Adipocyte (in vitro differentiated cells): ENCODE measurements at regions not wholly inside any gene's neighbourhood (a gene's known extent, or its start where the extent isn't known, plus 50 kb on each side); places are given as distances from the start of the nearest gene placed in this dataset.
"Not testable (repeated sequence)": the region's sequence is repeated elsewhere in the genome, so short reads cannot be mapped to it uniquely, and the experiment has no call there.

Source experiments
- DNase-seq: peaks from one replicate; pipeline ENCODE4 v3.0.0-alpha.2; 2015; ENCODE audit warnings: low read depth
- H3K27me3 ChIP-seq: replicated peaks from 2 replicates; pipeline ENCODE4 v1.7.0; 2013; ENCODE audit warnings: mild to moderate bottlenecking, low read length, moderate library complexity; ENCODE audit not compliant: control insufficient read depth, insufficient read depth
- H3K36me3 ChIP-seq: 2 replicates; pipeline ENCODE4 v1.7.0; 2013; ENCODE audit warnings: low read length, mild to moderate bottlenecking, moderate library complexity; ENCODE audit not compliant: control insufficient read depth, insufficient read depth, severe bottlenecking
- H3K4me1 ChIP-seq: 2 replicates; pipeline ENCODE4 v1.7.0; 2013; ENCODE audit warnings: mild to moderate bottlenecking, low read length, moderate library complexity; ENCODE audit not compliant: control insufficient read depth, insufficient read depth
- H3K4me3 ChIP-seq: 2 replicates; pipeline ENCODE4 v1.7.0; 2013; ENCODE audit warnings: mild to moderate bottlenecking, low read length, moderate library complexity
- H3K9ac ChIP-seq: 2 replicates; pipeline ENCODE4 v1.7.0; 2013; ENCODE audit warnings: mild to moderate bottlenecking, low read length, moderate library complexity
- H3K9me3 ChIP-seq: 2 replicates; pipeline ENCODE4 v1.7.0; 2013; ENCODE audit warnings: mild to moderate bottlenecking, low read length, moderate library complexity; ENCODE audit not compliant: control insufficient read depth

- DNase-seq, result no peak
- no peaks in the 10 kb centered on the region for H3K9me3 ChIP-seq
- H3K9ac ChIP-seq, result no peak overlapping the region
- H3K27me3 ChIP-seq, result no peaks in the 10 kb centered on the region
- H3K4me1 ChIP-seq, result no peaks in the 10 kb centered on the region
- no peaks in the 10 kb centered on the region for H3K36me3 ChIP-seq
- H3K4me3 ChIP-seq, result no peak overlapping the region
These were observed 787.7 kb upstream of the CDH6 start for GRCh38 chr5:30405821-30406220.

- Histone ChIP-seq H3K36me3 (no peaks in the 10 kb centered on the region), H3K4me1 (no peaks in the 10 kb centered on the region), H3K27me3 (no peaks in the 10 kb centered on the region), H3K4me3 (no peak overlapping the region), H3K9ac (no peak overlapping the region), H3K9me3 (no peaks in the 10 kb centered on the region)
- DNase-seq, result peak; percentile 47
These were observed 791.9 kb upstream of the CDH6 start for GRCh38 chr5:30401479-30402058.

GRCh38 chr5:30398423-30398822 is 795.1 kb upstream of the CDH6 start:
- no peaks in the 10 kb centered on the region for H3K36me3 ChIP-seq

GRCh38 chr5:30392897-30393296 is 800.6 kb upstream of the CDH6 start:
- no peak for DNase-seq
- no peaks in the 10 kb centered on the region for H3K4me1 ChIP-seq
- no peak overlapping the region for H3K4me3 ChIP-seq

More at GRCh38 chr5:30398423-30398822, 795.1 kb upstream of the CDH6 start:
- no peak for DNase-seq
- H3K4me3 ChIP-seq, result no peak overlapping the region
- no peaks in the 10 kb centered on the region for H3K27me3 ChIP-seq
- no peaks in the 10 kb centered on the region for H3K9me3 ChIP-seq
- no peaks in the 10 kb centered on the region for H3K4me1 ChIP-seq
- no peak overlapping the region for H3K9ac ChIP-seq

GRCh38 chr5:30390095-30390494 is 803.4 kb upstream of the CDH6 start:
- Histone ChIP-seq H3K4me1 (no peaks in the 10 kb centered on the region), H3K27me3 (no peaks in the 10 kb centered on the region), H3K4me3 (no peak overlapping the region), H3K9ac (no peak overlapping the region), H3K36me3 (no peaks in the 10 kb centered on the region), H3K9me3 (no peaks in the 10 kb centered on the region)
- DNase-seq, result no peak

More at GRCh38 chr5:30392897-30393296, 800.6 kb upstream of the CDH6 start:
- H3K27me3 ChIP-seq, result no peaks in the 10 kb centered on the region
- no peaks in the 10 kb centered on the region for H3K36me3 ChIP-seq
- no peaks in the 10 kb centered on the region for H3K9me3 ChIP-seq
- no peak overlapping the region for H3K9ac ChIP-seq

GRCh38 chr5:30387974-30388632 is 805.4 kb upstream of the CDH6 start:
- H3K4me3 ChIP-seq, result no peak overlapping the region
- H3K36me3 ChIP-seq, result no peaks in the 10 kb centered on the region
- no peak overlapping the region for H3K9ac ChIP-seq
- no peak for DNase-seq
- H3K9me3 ChIP-seq, result no peaks in the 10 kb centered on the region
- no peaks in the 10 kb centered on the region for H3K4me1 ChIP-seq
- H3K27me3 ChIP-seq, result no peaks in the 10 kb centered on the region

- no peak overlapping the region for H3K9ac ChIP-seq
- H3K36me3 ChIP-seq, result no peaks in the 10 kb centered on the region
- no peak overlapping the region for H3K4me3 ChIP-seq
These were observed 807.7 kb upstream of the CDH6 start for GRCh38 chr5:30385754-30386153.

GRCh38 chr5:30384171-30384570 is 809.3 kb upstream of the CDH6 start:
- no peak overlapping the region for H3K4me3 ChIP-seq
- no peaks in the 10 kb centered on the region for H3K4me1 ChIP-seq
- no peak overlapping the region for H3K9ac ChIP-seq
- no peaks in the 10 kb centered on the region for H3K36me3 ChIP-seq
- H3K27me3 ChIP-seq, result no peaks in the 10 kb centered on the region
- H3K9me3 ChIP-seq, result no peaks in the 10 kb centered on the region
- DNase-seq, result no peak

More at GRCh38 chr5:30385754-30386153, 807.7 kb upstream of the CDH6 start:
- Histone ChIP-seq H3K27me3 (no peaks in the 10 kb centered on the region), H3K9me3 (no peaks in the 10 kb centered on the region), H3K4me1 (no peaks in the 10 kb centered on the region)
- no peak for DNase-seq

GRCh38 chr5:30380228-30380627 is 813.3 kb upstream of the CDH6 start:
- Histone ChIP-seq H3K9me3 (no peaks in the 10 kb centered on the region), H3K9ac (no peak overlapping the region), H3K36me3 (no peaks in the 10 kb centered on the region), H3K27me3 (no peaks in the 10 kb centered on the region), H3K4me1 (no peaks in the 10 kb centered on the region), H3K4me3 (no peak overlapping the region)
- no peak for DNase-seq

- H3K9ac ChIP-seq, result no peak overlapping the region
- no peaks in the 10 kb centered on the region for H3K36me3 ChIP-seq
- no peaks in the 10 kb centered on the region for H3K4me1 ChIP-seq
- H3K9me3 ChIP-seq, result no peaks in the 10 kb centered on the region
- no peak for DNase-seq
- no peaks in the 10 kb centered on the region for H3K27me3 ChIP-seq
- H3K4me3 ChIP-seq, result no peak overlapping the region
These were observed 816.6 kb upstream of the CDH6 start for GRCh38 chr5:30376848-30377247.

GRCh38 chr5:30368064-30368463 is 825.4 kb upstream of the CDH6 start:
- H3K9ac ChIP-seq, result no peak overlapping the region
- no peaks in the 10 kb centered on the region for H3K27me3 ChIP-seq
- no peaks in the 10 kb centered on the region for H3K36me3 ChIP-seq
- H3K4me1 ChIP-seq, result no peaks in the 10 kb centered on the region
- no peak for DNase-seq
- no peak overlapping the region for H3K4me3 ChIP-seq
- no peaks in the 10 kb centered on the region for H3K9me3 ChIP-seq

GRCh38 chr5:30365031-30365430 is 828.5 kb upstream of the CDH6 start:
- H3K9me3 ChIP-seq, H3K9ac ChIP-seq, H3K4me1 ChIP-seq, DNase-seq, H3K36me3 ChIP-seq, H3K4me3 ChIP-seq, H3K27me3 ChIP-seq: not testable (repeated sequence)
